GM18517 (cell line): ENCODE measurements at regions not wholly inside any gene's neighbourhood (a gene's known extent, or its start where the extent isn't known, plus 50 kb on each side); places are given as distances from the start of the nearest gene placed in this dataset.
"Not testable (repeated sequence)": the region's sequence is repeated elsewhere in the genome, so short reads cannot be mapped to it uniquely, and the experiment has no call there.

Experiments
- ATAC-seq: cut with Tn5 transposase; IDR thresholded peaks from one replicate; pipeline ENCODE4 v1.9.1; 2021; ENCODE audit warnings: mild to moderate bottlenecking, moderate library complexity; ENCODE audit not compliant: unreplicated experiment

DNA sequence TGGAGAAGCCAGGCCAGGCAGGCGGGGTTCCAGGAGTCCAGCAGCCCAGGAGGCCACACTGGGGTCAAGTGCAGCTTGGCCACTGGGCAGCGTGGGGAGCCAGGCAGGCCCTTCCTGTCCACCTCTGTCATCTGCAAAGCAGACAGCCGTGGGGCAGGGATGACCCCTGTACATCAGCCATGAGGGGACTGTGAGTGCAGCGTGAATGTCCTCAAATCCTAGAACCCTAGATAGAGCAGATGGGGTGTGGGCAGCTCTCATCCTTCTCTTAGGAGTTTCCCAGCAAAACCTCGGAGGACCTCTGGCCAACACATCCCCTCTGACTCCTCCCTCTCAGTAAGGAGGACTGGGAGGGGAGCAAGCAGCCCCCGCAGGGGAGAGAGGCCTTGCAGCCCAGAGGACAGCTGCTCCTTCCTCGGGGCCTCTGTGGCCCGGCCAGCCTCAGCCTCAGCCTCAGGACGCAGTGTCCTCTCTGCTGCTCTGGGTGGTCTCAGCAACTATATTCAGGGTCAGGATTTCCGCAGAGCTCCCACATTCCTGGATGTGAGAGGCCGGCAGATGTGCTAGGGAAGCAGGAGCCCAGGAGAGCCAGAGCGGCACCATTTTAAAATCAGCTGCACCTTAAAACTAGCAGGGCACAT, 820.5 kb downstream of the BRD1 start:
- no peak for ATAC-seq

DNA sequence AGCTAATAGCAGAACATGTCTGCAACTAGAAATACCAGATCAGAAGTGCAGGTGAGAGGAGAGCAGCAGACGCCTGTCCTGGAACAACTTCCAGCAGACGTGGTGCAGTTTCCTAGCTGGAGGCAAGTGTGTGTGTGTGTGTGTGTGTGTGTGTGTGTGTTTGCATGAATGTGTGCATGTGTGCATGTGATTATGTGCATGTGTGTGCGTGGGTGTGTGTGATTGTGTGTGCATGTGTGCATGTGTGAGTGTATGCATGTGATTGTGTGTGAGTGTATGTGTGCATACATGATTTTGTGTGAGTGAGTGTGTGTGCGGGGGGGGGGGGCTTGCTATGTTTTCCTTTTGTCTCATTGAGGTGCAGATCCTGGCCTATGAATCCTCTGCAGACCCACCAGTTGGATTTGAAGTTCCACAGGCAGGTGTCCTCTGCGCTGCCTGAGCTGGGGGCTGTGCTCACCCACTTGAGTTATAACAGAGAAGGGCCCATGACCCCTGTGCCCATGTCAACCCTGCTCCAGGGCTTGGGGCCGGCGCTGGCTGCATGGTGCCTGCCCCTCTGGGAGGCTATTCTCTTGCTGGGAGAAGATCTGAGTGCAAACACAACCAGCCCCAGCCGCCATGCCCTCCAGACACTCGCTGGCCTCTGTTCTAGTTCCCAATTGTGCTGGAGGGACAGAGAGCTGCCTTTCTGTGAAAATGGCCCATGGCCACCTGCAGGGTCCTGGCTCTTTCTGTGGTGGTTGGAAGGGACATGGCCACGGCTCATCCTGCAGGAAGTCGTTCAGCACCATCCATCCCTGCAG, 821.3 kb downstream of the BRD1 start:
- no peak for ATAC-seq

DNA sequence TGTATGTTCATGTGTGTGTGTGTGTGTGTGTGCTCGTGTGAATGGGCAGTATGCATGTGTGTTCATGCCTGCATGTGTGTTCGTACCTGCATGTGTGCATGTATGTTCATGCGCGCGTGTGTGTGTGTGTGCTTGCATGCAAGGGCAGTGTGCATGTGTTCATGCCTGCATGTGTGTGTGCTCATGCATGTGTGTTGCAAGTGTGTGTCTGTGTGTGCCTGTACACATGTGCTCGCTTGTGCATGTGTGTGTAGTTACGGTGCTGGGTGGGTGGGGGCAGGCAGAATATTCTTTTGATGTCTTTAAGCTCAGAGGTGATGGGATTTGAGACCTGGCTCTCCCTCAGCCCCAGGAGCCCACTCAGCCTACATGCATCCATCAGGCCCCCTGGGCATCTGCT, 822.1 kb downstream of the BRD1 start:
- no peak for ATAC-seq

GRCh38 chr22:49004484-49005399, 822.9 kb downstream of the BRD1 start:
- ATAC-seq: no peak

- not testable (repeated sequence) for ATAC-seq
Observed at GRCh38 chr22:48997605-48998004, 830.1 kb downstream of the BRD1 start.

DNA sequence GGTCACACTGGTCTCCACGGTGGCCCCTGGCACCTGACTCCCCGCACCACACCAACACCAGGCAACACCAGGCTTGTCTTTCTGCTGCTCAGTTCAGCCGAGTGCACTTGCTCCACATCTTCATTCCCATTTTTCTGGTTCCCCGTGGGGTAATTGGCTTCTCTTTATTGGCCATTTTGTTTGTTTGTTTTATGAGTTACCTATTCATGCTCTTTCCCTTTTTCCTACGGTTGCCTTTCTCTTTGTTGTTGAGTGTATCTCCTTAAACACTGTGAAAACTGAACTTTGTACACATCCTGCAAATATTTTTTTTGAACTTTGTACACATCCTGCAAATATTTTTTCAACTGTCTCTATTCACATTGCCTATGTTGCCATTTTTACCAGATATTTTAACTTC, 834.0 kb downstream of the BRD1 start:
- ATAC-seq: no peak

GRCh38 chr22:48984639-48985038, 843.0 kb downstream of the BRD1 start:
- ATAC-seq: no peak

- no peak for ATAC-seq
Observed at GRCh38 chr22:48982321-48982905, 845.3 kb downstream of the BRD1 start.

DNA sequence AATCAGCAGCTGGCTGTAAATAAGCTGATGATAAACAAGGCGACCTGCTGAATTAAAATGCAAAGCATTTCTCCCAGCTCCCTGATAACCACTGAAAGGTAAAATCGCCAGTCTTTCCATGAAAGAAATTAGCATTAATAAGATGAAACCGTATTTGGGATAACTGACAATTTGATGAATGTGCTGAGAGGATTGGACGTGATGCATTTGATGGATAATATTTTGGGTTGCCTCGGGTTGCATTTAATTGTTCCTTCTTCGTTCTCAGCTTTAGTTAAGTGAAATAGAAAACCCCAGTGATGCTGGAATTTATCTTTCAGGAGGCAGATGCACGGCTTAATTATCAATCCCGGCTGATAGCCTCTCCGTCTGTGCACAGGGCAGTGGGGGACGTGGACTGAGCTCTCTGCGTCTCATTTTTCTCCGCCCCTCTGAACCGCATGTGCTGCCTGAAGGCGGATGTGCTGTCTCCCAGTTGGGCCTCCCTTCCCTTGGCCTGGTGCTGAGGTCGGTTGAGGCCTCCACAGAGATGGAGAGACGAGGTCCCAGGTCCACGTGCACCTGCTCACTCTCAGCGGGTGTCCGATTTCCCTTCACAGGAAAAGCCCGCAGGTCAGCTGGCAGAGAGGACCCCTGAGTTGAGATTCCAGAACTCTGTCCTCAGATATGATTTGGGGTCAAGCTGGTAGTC, 846.2 kb downstream of the BRD1 start:
- no peak for ATAC-seq

GRCh38 chr22:48980918-48981317, 846.8 kb downstream of the BRD1 start:
- ATAC-seq: no peak

DNA sequence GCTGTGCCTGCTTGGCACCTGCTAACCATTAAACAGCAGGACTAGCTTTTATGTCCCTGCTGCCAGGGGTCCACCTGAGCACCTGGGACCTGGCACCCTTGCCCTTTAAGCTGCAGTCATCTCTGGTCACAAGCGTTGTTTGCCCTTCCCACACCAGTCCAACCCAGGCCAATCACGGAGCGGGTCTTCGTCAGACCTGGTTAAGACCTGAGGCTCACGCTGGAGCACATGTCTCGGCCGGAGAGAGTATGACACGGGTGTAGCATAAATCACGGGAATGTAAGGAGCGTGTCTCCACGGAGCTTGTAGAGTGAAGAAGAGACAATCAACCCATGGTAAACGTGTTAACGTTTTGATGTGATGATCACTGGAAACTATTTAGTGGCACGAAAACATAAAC, 847.3 kb downstream of the BRD1 start:
- no peak for ATAC-seq

DNA sequence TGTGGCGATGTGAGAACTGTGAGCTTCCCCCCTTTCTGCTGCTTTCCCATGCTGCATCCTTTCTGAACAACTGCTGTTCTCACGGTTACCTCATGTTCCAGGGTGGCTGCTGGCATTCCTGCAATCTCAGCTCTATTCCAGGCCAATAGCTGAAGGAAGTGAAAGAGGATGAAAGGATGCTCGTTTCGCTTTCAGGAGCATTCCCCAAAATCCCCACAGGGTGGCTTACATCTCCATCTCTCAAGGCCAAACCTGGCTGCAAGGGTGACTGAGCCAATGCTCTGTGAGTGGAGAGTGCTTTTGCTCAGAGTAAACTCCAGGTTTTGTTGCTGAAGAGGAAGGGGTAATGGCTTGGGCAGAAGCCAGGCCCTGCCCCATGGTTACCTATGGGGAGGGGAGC, 848.2 kb downstream of the BRD1 start:
- ATAC-seq: no peak

- ATAC-seq: no peak
Observed at GRCh38 chr22:48976556-48977535, 850.8 kb downstream of the BRD1 start.

- no peak for ATAC-seq
Observed at GRCh38 chr22:48975886-48976285, 851.8 kb downstream of the BRD1 start.

DNA sequence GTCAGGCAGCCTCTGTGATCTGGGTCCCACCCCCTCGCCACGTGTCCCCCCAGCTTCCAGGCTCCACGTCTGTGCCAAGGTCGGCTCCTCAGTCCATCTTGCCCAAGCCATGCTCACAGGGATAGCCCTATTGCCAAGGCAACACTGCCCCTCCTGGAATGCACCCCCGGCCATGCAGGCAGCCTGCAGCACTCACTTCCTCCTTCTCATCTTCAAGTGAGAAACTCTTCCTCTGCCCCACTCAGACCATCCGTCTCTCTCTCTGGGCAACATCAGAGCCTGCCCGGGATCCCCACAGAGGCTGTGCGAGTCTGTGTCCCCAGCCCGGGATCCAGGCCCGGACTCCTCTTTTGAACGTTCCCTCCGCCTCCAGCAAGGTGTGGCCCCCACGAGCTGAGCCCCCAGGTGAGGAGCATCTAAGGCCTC, 852.3 kb downstream of the BRD1 start:
- no peak for ATAC-seq

DNA sequence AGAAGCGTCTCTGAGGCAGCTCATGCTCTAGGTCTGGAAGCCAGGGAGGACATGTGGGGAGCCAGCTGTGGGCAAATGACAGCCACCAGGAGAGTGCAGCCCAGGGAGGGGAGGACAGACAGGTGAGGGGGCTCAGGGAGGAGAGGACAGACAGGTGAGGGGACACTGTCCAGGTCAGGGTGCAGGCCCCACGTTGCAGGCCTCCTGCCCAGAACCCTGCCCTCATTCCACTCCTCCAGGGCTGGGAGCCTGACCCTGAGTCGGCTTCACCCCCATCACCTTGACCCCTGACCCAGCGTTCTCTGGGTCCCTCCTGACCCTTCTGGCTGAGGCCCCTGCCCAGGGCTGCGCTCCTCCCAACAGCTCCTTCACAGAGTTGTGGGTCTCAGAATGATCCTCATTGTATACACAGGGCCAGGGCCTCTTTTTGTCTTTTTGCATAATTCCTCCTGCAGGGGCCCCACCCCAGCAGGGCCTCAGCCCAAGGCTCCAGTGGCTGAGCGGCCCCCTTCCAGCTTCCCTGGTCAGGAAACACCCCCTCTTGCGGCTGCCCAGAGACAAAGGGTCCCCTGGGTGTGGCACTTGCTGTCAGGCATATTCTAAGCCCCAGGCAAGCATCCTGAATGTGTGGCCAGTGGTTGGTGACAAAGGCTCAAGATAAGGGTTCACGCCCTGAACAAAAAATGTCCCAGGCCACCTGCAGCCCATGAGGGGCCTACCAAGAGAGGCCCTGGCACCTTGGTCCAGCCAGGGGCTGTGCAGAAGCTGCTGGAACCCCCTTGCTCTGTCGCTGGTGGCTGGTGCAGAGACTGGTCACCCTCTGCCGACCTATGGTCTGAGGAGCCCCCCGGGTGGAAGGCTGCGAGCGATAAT, 853.0 kb downstream of the BRD1 start:
- no peak for ATAC-seq

DNA sequence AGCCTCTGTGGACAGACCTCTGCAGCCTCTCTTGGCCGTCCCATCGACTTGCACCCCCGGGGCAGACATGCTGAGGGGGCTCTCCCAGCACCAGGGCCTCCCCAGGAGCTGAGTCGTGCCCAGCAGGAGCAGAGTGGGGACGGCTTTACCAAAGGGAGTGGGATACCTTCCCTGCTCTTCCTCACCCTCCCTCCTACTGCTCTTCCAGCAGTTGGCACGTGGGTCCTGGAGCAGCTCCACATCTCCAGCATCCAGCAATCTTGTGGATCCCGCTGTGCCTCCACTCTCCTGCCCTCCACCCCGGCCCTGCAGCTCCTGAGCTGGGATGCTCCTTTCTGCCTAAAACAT, 854.0 kb downstream of the BRD1 start:
- ATAC-seq: no peak

GRCh38 chr22:48972979-48973693, 854.5 kb downstream of the BRD1 start:
- ATAC-seq: no peak
